GM06990 (cell line): ENCODE measurements at regions not wholly inside any gene's neighbourhood (a gene's known extent, or its start where the extent isn't known, plus 50 kb on each side); places are given as distances from the start of the nearest gene placed in this dataset.

ENCODE experiments used
- DNase-seq: peaks from one replicate; pipeline ENCODE4 v3.0.0-alpha.2; 2011; ENCODE audit not compliant: insufficient read length; ENCODE audit errors: extremely low read depth
- H3K27me3 ChIP-seq: replicated peaks from 2 replicates; pipeline ENCODE4 v1.6.0; 2011; ENCODE audit warnings: low read length; ENCODE audit not compliant: control insufficient read depth, insufficient read depth
- H3K36me3 ChIP-seq: 2 replicates; pipeline ENCODE4 v1.5.1; 2011; ENCODE audit warnings: low read length; ENCODE audit not compliant: control insufficient read depth, insufficient read depth
- H3K4me3 ChIP-seq: replicated peaks from 2 replicates; pipeline ENCODE4 v1.5.1; 2011; ENCODE audit warnings: low read depth, mild to moderate bottlenecking, control low read depth, low read length
- TF ChIP-seq, protein P1 (sequence below): IDR thresholded peaks from 2 replicates; pipeline ENCODE4 v1.5.1; 2011; ENCODE audit warnings: low read length, control low read depth, mild to moderate bottlenecking, inconsistent platforms; ENCODE audit not compliant: insufficient read depth, poor library complexity, severe bottlenecking

DNA sequence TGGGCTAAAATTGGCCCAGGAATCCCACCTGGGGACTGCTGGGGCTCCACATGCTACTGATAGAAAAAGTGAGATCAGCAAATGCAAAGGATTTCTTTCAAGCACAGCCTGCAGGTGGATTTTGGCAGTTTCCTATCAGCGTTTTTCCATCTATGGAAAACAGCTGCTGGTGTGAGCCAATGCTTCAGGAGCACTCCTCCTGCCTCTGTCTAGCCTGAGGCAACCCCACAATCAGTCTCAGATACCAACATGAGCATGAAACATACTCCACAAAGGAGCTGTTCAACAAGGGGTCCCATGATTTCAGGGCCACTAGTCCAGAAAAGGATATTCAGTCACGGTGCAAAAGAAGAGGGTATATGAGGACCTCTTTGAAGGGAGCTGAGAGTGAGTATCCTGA, 311.5 kb upstream of the THBS1 start:
- Histone ChIP-seq H3K4me3 (no peak overlapping the region), H3K27me3 (no peaks in the 10 kb centered on the region), H3K36me3 (no peaks in the 10 kb centered on the region)
- DNase-seq: no peak
- TF ChIP-seq, protein P1, sequence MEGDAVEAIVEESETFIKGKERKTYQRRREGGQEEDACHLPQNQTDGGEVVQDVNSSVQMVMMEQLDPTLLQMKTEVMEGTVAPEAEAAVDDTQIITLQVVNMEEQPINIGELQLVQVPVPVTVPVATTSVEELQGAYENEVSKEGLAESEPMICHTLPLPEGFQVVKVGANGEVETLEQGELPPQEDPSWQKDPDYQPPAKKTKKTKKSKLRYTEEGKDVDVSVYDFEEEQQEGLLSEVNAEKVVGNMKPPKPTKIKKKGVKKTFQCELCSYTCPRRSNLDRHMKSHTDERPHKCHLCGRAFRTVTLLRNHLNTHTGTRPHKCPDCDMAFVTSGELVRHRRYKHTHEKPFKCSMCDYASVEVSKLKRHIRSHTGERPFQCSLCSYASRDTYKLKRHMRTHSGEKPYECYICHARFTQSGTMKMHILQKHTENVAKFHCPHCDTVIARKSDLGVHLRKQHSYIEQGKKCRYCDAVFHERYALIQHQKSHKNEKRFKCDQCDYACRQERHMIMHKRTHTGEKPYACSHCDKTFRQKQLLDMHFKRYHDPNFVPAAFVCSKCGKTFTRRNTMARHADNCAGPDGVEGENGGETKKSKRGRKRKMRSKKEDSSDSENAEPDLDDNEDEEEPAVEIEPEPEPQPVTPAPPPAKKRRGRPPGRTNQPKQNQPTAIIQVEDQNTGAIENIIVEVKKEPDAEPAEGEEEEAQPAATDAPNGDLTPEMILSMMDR: no peak

DNA sequence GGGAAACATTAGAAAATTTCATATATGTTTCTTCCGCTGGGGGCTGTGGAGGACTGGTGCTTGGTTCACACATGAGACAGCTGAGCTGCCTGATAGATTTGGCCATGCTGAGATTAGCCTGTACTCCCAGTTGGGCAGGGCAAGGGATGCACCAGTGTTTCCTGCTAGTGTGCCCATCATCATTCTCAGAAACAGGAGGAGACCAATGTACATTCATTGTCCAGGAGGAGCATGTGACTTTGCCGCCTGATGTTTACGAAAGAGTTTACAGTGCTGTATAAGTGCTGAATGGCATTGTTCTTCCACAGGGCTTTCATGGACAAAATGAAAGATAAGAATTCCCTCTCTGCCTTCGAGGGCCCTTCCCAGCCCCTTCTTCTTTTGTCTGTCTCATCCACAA, 311.1 kb upstream of the THBS1 start:
- no peak for DNase-seq
- no peaks in the 10 kb centered on the region for H3K27me3 ChIP-seq
- TF ChIP-seq, protein P1: no peak
- no peak overlapping the region for H3K4me3 ChIP-seq
- no peaks in the 10 kb centered on the region for H3K36me3 ChIP-seq

DNA sequence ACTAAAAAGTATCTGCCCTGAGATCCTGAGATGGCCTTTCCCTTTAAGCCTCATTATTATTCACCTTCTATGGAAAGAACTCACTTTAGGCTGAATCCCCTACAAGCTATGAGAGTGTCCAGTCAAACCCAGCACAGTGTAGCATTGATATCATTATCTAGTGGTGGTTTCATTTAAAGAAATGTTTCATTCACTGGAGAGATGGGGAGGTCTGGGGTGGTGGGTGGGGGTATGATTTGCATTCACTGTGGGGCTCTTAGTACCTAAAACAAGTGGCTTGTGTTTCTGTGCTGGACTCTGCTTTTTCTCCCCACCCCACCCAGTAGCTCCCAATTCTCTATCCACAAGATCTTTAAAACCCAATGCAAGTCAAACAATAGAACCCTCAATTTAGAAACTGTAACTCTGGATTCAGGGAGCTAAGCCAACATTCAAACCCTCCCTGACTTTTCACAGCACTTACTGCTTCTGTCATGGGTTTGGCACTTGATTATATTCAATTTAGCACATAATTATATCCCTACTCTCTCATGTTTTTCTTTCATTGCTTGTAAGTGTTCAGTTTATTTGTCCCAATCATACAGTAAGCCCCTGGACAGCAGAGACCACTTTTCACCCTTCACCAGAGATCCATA, 310.5 kb upstream of the THBS1 start:
- no peak overlapping the region for H3K4me3 ChIP-seq
- DNase-seq: no peak
- TF ChIP-seq, protein P1: no peak
- H3K27me3 ChIP-seq: no peaks in the 10 kb centered on the region
- H3K36me3 ChIP-seq: no peaks in the 10 kb centered on the region

DNA sequence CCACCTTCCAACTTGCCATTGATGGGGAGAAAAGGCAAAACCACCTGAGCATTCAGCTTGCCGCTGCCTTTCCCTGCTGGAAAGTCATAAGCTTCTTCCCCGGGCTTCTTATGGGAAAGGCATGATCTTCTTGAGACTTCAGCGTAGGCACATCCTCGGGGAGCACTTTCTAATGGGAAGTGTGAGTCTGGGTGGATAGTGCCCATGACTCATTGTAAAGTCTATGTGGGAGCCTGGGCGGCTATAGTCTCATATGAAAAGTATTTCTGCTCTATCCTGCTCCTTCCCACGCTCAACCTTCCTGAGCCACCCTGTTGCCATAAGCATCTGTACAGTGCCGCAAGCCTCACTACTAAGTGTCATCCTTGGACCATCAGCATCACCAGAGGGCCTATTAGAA, 309.9 kb upstream of the THBS1 start:
- H3K27me3 ChIP-seq: no peaks in the 10 kb centered on the region
- TF ChIP-seq, protein P1: no peak
- H3K4me3 ChIP-seq: no peak overlapping the region
- H3K36me3 ChIP-seq: no peaks in the 10 kb centered on the region
- DNase-seq: no peak

DNA sequence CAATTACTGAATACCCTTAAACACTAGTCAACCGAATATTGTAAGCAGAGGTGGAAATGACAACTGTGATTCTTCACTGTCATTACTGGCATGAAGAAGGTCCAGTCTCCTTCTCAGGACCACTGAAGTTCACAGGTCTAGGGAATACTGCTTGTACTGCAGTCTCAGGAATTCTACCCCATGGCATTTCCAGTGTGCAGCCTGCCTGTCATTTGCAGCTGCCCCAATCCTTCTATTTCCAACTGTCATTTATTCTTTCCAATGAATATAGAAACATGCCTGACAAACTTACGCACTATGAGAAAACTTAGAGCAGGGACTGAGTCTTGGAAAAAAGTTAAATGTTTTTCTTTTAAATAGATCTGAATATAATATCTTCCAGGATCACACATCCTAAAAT, 308.0 kb upstream of the THBS1 start:
- no peak overlapping the region for H3K4me3 ChIP-seq
- DNase-seq: no peak
- TF ChIP-seq, protein P1: no peak
- no peaks in the 10 kb centered on the region for H3K27me3 ChIP-seq
- no peaks in the 10 kb centered on the region for H3K36me3 ChIP-seq
